ENCODE measurements at regions not wholly inside any gene's neighbourhood (a gene's known extent, or its start where the extent isn't known, plus 50 kb on each side); places are given as distances from the start of the nearest gene placed in this dataset.

DNA sequence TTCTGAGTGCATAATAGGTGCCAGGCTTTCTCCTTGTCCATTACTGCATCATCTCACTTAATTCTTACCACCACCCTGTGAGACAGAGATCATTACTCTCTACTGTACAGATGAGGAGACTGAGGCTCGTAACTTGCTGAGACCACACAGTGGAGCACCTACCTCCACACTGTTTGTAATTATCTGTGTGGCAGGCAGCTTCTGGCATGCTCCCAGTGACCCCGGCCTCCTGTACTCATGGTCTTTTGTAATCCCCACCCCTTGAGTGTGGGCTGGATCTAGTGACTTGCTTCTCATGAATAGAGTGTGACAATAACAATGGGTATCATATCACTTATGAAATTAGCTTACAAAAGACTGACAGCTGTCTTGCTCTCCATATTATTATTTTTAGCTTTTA, 407.3 kb downstream of the MATN1 start:
- TF ChIP-seq, protein P1, sequence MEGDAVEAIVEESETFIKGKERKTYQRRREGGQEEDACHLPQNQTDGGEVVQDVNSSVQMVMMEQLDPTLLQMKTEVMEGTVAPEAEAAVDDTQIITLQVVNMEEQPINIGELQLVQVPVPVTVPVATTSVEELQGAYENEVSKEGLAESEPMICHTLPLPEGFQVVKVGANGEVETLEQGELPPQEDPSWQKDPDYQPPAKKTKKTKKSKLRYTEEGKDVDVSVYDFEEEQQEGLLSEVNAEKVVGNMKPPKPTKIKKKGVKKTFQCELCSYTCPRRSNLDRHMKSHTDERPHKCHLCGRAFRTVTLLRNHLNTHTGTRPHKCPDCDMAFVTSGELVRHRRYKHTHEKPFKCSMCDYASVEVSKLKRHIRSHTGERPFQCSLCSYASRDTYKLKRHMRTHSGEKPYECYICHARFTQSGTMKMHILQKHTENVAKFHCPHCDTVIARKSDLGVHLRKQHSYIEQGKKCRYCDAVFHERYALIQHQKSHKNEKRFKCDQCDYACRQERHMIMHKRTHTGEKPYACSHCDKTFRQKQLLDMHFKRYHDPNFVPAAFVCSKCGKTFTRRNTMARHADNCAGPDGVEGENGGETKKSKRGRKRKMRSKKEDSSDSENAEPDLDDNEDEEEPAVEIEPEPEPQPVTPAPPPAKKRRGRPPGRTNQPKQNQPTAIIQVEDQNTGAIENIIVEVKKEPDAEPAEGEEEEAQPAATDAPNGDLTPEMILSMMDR (IDR thresholded peaks at IDR 0.05; ENCODE audit: insufficient read depth, low read depth, low read length): no peak
- no peak for TF ChIP-seq EZH2 (IDR thresholded peaks at IDR 0.05; ENCODE audit: insufficient read depth, low read length)
